ENCODE measurements at regions not wholly inside any gene's neighbourhood (a gene's known extent, or its start where the extent isn't known, plus 50 kb on each side); places are given as distances from the start of the nearest gene placed in this dataset.

- TF ChIP-seq EZH2 (IDR thresholded peaks at IDR 0.05; ENCODE audit: insufficient read depth, poor library complexity, severe bottlenecking) (no peak), EZH2phosphoT487 (IDR thresholded peaks at IDR 0.05; ENCODE audit: insufficient read depth, low read depth) (no peak)
Measured at GRCh38 chr4:135197641-135198040, 996.1 kb upstream of the PABPC4L start.

Measured in GM23248 (cell line).